Pancreas (tissue), 10 donors: ENCODE measurements at regions not wholly inside any gene's neighbourhood (a gene's known extent, or its start where the extent isn't known, plus 50 kb on each side); places are given as distances from the start of the nearest gene placed in this dataset.

ENCODE experiments used
- ATAC-seq, 4 donors: fragments of 200-7000 bp; cut with Tn5 transposase; one replicate each; pipeline versions ENCODE4 v1.8.0 to v1.9.1; 2020; ENCODE audit warnings: mild to moderate bottlenecking in 4 of 4, moderate library complexity in 4 of 4
- DNase-seq, 6 donors: peaks; one replicate each; pipeline ENCODE4 v3.0.0-alpha.2; 2020
- FAIRE-seq: peaks from 2 replicates; lab custom pipeline; 2012; peaks lifted over from hg19 to GRCh38; lab: Jason Lieb, UNC
- H3K27ac ChIP-seq, 4 donors: fragments of 200-600 bp; sonication (generic); 1 replicate in 3 of 4; 2 replicates in 1 of 4; pipeline versions ENCODE4 v1.5.0 to v1.8.0; 2020
- H3K27me3 ChIP-seq, 4 donors: fragments of 200-600 bp; one replicate each; pipeline ENCODE4 v1.8.0; 2021
- H3K36me3 ChIP-seq, 3 donors: fragments of 200-600 bp; sonication (generic) in 1 of 3; one replicate each; pipeline versions ENCODE4 v1.5.0 to v1.8.0; 2020 to 2021
- H3K4me1 ChIP-seq, 3 donors: fragments of 200-600 bp; one replicate each; pipeline ENCODE4 v1.8.0; 2021
- H3K4me3 ChIP-seq, 4 donors: fragments of 200-600 bp; sonication (generic) in 2 of 4; one replicate each; pipeline versions ENCODE4 v1.5.0 to v1.8.0; 2020 to 2021
- H3K9me3 ChIP-seq, 4 donors: fragments of 200-600 bp; one replicate each; pipeline ENCODE4 v1.8.0; 2021
- CTCF ChIP-seq, 4 donors: fragments of 200-600 bp; sonication (generic) in 3 of 4; IDR thresholded peaks; one replicate each; pipeline versions ENCODE4 v1.5.0 to v1.8.0; 2021; ENCODE audit warnings: antibody characterized with exemption in 4 of 4
- WGBS, 2 donors: extraction: QIAGEN DNeasy Blood & Tissue Kit; methylation state at CpG; one replicate each; pipeline ENCODE4 v1.1.7; 2013; 5-methylcytosine and 5-hydroxymethylcytosine counted together
- intact Hi-C, 3 donors: fragments of 100-400 bp; cut with DNase I; formaldehyde crosslinking; loops; one replicate each; pipeline versions ENCODE4 v1.11.1 to v1.14.2; 2022
- donor health status: healthy with polysubstance abuse.
- donor health status: DM: no; HTN: no; CAD: no; lungs with moderate emphysema.
- donor health status: DM: no; HTN: no; CAD: no.
- donor health status: control.
- donor health status: control.
- donor health status: Bipolar disorder and iron deficiency.
- donor health status: DM: yes; HTN: yes; CAD: no.
- donor health status: DM: no; HTN: no; CAD: no.
- donor health status: DM: no; HTN: no; CAD: no.
- donor health status: DM: yes; HTN: yes; CAD: no.

DNA sequence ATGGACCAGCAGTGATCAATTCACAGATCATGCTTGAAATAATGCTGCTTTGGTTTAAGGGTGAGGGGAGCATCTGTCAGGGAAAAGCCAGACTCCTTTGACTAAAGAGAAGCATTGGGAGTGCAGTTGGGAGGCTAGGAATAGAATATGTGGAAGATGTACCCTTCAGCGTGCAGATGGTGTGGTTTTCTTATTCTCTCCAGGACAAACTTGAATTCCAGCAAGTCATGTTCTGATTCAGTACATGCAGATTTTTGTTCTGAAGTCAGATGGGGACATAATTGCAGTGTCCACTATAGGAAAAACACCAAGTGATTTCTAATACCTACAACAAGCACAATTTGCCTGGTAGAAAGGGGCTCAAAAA, 99.0 kb upstream of the LIMCH1 start:
- H3K4me3 ChIP-seq = no peak overlapping the region
- no peaks in the 10 kb centered on the region for H3K36me3 ChIP-seq
- ATAC-seq (no peak), FAIRE-seq (no peak), DNase-seq (no peak)
- H3K4me1 ChIP-seq = peaks cover 0 to 5% (median 0%) of the 10 kb centered on the region in 3 donors
- TF ChIP-seq CTCF (IDR thresholded peaks at IDR 0.05) = no peak
- no peak overlapping the region for H3K27ac ChIP-seq
- H3K27me3 ChIP-seq = no peaks in the 10 kb centered on the region
- 86 to 93% methylated on average over 1 of the region's 1 CpG for WGBS, 2 donors
- no peaks in the 10 kb centered on the region for H3K9me3 ChIP-seq
- intact Hi-C loops = no loop called here

GRCh38 chr4:41442810-41443209, 95.1 kb upstream of the LIMCH1 start:
- Histone ChIP-seq H3K4me3 (no peak overlapping the region), H3K36me3 (no peaks in the 10 kb centered on the region), H3K27ac (peak overlapping the region in 1 of 4 donors; percentile 11), H3K4me1 (no peaks in the 10 kb centered on the region), H3K27me3 (no peaks in the 10 kb centered on the region), H3K9me3 (no peaks in the 10 kb centered on the region)
- DNase-seq = no peak
- intact Hi-C loops = no loop called here
- no peak for TF ChIP-seq CTCF (IDR thresholded peaks at IDR 0.05)
- FAIRE-seq = no peak
- peak in 3 of 4 donors; percentile 15 to 37 (median 17) for ATAC-seq

GRCh38 chr4:41443340-41444079, 94.4 kb upstream of the LIMCH1 start:
- WGBS, 2 donors = 59 to 66% methylated on average over 5 of the region's 5 CpGs
- FAIRE-seq (no peak), ATAC-seq (no peak), DNase-seq (no peak)
- intact Hi-C loops = no loop called here
- Histone ChIP-seq H3K27me3 (no peaks in the 10 kb centered on the region), H3K36me3 (no peaks in the 10 kb centered on the region), H3K9me3 (no peaks in the 10 kb centered on the region), H3K4me1 (no peaks in the 10 kb centered on the region), H3K27ac (peak overlapping the region in 1 of 4 donors; percentile 11), H3K4me3 (no peak overlapping the region)
- no peak for TF ChIP-seq CTCF (IDR thresholded peaks at IDR 0.05)

DNA sequence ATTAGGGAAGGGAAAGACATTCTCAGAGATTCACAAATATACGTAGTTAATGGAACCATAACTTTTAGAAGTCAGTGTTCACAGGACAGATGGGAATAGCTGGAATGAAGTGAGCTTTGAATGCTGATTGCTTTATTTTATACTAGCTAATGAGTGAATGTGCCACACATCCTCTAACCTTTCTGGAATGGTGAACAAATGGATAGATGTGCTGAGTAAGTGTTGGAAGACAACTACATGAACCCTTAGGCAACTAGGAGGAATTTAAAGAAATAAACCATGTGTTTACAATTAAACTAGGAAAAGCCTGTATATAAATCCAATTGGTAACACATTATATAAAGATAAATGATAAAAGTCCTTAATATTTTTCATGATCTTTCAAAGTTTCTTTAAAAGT, 91.6 kb upstream of the LIMCH1 start:
- no peak for TF ChIP-seq CTCF (IDR thresholded peaks at IDR 0.05)
- H3K4me1 ChIP-seq = no peaks in the 10 kb centered on the region
- H3K27me3 ChIP-seq = no peaks in the 10 kb centered on the region
- H3K27ac ChIP-seq = no peak overlapping the region
- H3K9me3 ChIP-seq = no peaks in the 10 kb centered on the region
- DNase-seq (no peak), FAIRE-seq (no peak), ATAC-seq (no peak)
- intact Hi-C loops = no loop called here
- 79 to 86% methylated on average over 1 of the region's 1 CpG for WGBS, 2 donors
- no peaks in the 10 kb centered on the region for H3K36me3 ChIP-seq
- no peak overlapping the region for H3K4me3 ChIP-seq

GRCh38 chr4:41446981-41447725, 90.8 kb upstream of the LIMCH1 start:
- H3K27ac ChIP-seq = no peak overlapping the region
- ATAC-seq (no peak), FAIRE-seq (no peak), DNase-seq (no peak)
- WGBS, 2 donors = 84 to 96% methylated on average over 11 of the region's 11 CpGs
- H3K36me3 ChIP-seq = no peaks in the 10 kb centered on the region
- TF ChIP-seq CTCF (IDR thresholded peaks at IDR 0.05) = no peak
- H3K4me3 ChIP-seq = no peak overlapping the region
- intact Hi-C loops = no loop called here
- H3K4me1 ChIP-seq = no peaks in the 10 kb centered on the region
- no peaks in the 10 kb centered on the region for H3K9me3 ChIP-seq
- H3K27me3 ChIP-seq = no peaks in the 10 kb centered on the region
